Small intestine (tissue), 7 donors: ENCODE measurements at regions not wholly inside any gene's neighbourhood (a gene's known extent, or its start where the extent isn't known, plus 50 kb on each side); places are given as distances from the start of the nearest gene placed in this dataset.
"Not testable (repeated sequence)": the region's sequence is repeated elsewhere in the genome, so short reads cannot be mapped to it uniquely, and the experiment has no call there.

ENCODE experiments used
- DNase-seq, 2 donors: peaks; one replicate each; pipeline versions ENCODE4 v3.0.0 to v3.0.0-alpha.2; 2013
- FAIRE-seq: peaks from 2 replicates; lab custom pipeline; 2012; peaks lifted over from hg19 to GRCh38; lab: Jason Lieb, UNC
- H3K27ac ChIP-seq, 3 donors: one replicate each; pipeline ENCODE4 v1.5.1; 2013; ENCODE audit warnings: low read length in 2 of 3, mild to moderate bottlenecking in 2 of 3, control low read depth in 1 of 3, inconsistent platforms in 1 of 3, low read depth in 1 of 3, moderate library complexity in 1 of 3
- H3K27me3 ChIP-seq, 3 donors: one replicate each; pipeline ENCODE4 v1.6.1; 2013; ENCODE audit warnings: low read length in 3 of 3, inconsistent platforms in 1 of 3; ENCODE audit not compliant: control insufficient read depth in 3 of 3, insufficient read depth in 3 of 3
- H3K36me3 ChIP-seq, 3 donors: one replicate each; pipeline ENCODE4 v1.6.1; 2013; ENCODE audit warnings: low read length in 3 of 3, inconsistent platforms in 1 of 3, low read depth in 1 of 3, mild to moderate bottlenecking in 1 of 3, moderate library complexity in 1 of 3; ENCODE audit not compliant: control insufficient read depth in 3 of 3, insufficient read depth in 2 of 3
- H3K4me1 ChIP-seq, 3 donors: one replicate each; pipeline ENCODE4 v1.6.1; 2013; ENCODE audit warnings: low read length in 2 of 3, inconsistent platforms in 1 of 3, low read depth in 1 of 3, mild to moderate bottlenecking in 1 of 3, moderate library complexity in 1 of 3; ENCODE audit not compliant: control insufficient read depth in 3 of 3, insufficient read depth in 2 of 3
- H3K4me3 ChIP-seq, 3 donors: one replicate each; pipeline ENCODE4 v1.5.1; 2013; ENCODE audit warnings: low read length in 3 of 3, control low read depth in 1 of 3, inconsistent platforms in 1 of 3, low read depth in 1 of 3, mild to moderate bottlenecking in 1 of 3, moderate library complexity in 1 of 3
- H3K9me3 ChIP-seq, 2 donors: one replicate each; pipeline ENCODE4 v1.6.1; 2013; ENCODE audit warnings: low read depth in 1 of 2, low read length in 1 of 2; ENCODE audit not compliant: control insufficient read depth in 2 of 2, insufficient read depth in 1 of 2
- WGBS, 3 donors: extraction: QIAGEN DNeasy Blood & Tissue Kit; methylation state at CpG; one replicate each; pipeline ENCODE4 v1.1.7; 2013; 5-methylcytosine and 5-hydroxymethylcytosine counted together
- donor health status: healthy with polysubstance abuse.
- donor health status: control.
- donor health status: control.
- donor health status: Bipolar disorder and iron deficiency.
- donor health status: healthy.

GRCh38 chr13:52281387-52281786 lies 122.0 kb upstream of the NEK3 start:
- DNase-seq, H3K27ac ChIP-seq, H3K4me1 ChIP-seq, H3K36me3 ChIP-seq, H3K4me3 ChIP-seq, H3K9me3 ChIP-seq, H3K27me3 ChIP-seq, FAIRE-seq: not testable (repeated sequence)
- WGBS, 3 donors: 55 to 76% (median 55%) methylated on average over 2 of the region's 2 CpGs

GRCh38 chr13:52279408-52279807 lies 120.0 kb upstream of the NEK3 start:
- no CpG with 5 or more reads among the region's 1 CpG for WGBS, 3 donors
- H3K4me3 ChIP-seq, FAIRE-seq, H3K4me1 ChIP-seq, H3K36me3 ChIP-seq, H3K9me3 ChIP-seq, DNase-seq, H3K27ac ChIP-seq, H3K27me3 ChIP-seq: not testable (repeated sequence)

GRCh38 chr13:52254299-52254698 lies 94.9 kb upstream of the NEK3 start:
- not testable (repeated sequence) for H3K4me1 ChIP-seq, H3K4me3 ChIP-seq, H3K27me3 ChIP-seq, H3K9me3 ChIP-seq, H3K36me3 ChIP-seq, H3K27ac ChIP-seq, DNase-seq, FAIRE-seq
- WGBS, 3 donors: 96 to 97% (median 96%) methylated on average over 18 to 24 of the region's 24 CpGs

GRCh38 chr13:52240752-52241151 lies 81.4 kb upstream of the NEK3 start:
- WGBS, 3 donors: 75 to 85% (median 80%) methylated on average over 3 of the region's 3 CpGs

DNA sequence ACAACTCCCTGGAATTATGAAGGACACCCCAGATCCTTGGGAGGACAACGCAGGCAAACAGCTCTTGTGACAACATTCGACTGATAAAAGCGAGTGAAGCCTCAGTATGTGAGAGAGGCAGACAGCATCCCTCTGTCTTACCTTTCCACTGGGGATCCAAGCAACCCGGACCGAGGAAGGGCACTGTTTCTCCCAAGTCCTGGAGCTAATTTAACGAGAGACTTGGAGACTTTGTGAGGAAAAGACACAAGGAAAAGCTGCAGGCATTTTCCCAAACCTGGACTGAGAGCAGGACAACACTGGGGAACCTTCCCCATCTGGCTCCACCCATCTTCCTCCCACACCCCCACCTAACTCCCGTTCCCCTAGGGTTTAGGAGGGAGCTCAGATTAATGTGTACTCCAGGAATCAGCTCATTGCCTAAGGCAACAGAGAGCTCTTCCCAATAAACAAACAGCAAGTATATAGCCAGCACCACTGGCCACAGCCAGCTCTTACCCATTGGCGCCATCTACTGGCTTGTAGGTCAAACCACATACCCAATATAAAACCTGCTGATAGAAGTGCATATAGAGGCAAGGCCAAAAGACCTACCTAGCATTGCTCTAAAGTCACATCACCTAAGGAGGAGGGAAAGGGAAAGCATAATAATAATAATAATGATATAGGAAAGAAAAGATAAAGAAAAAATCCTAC lies 76.7 kb upstream of the NEK3 start:
- FAIRE-seq: not testable (repeated sequence)

More at GRCh38 chr13:52240752-52241151, 81.4 kb upstream of the NEK3 start:
- H3K9me3 ChIP-seq, FAIRE-seq, H3K4me1 ChIP-seq, H3K36me3 ChIP-seq, DNase-seq, H3K27me3 ChIP-seq, H3K27ac ChIP-seq, H3K4me3 ChIP-seq: not testable (repeated sequence)

DNA sequence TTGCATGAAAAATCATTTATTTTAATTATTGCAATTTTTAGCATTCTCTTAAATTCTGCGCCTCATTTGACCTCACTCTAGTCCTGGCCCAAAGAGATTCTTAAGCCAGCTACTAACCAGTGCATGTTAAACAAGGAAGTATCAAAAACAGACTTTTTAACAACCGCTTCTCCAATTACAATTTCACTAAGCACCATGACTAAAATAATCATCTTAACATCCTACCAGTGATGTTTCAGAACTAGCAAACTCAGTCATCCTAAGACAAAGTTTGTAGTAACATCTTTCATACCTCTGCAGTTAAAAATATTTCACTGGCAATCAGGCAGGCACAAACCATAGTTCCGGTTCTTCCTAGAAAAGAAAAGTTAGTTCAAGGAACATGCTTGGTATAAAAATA lies 75.5 kb upstream of the NEK3 start:
- FAIRE-seq: not testable (repeated sequence)

More for the DNA sequence above, 76.7 kb upstream of the NEK3 start:
- 0 to 8% (median 4%) methylated on average over 4 of the region's 8 CpGs for WGBS, 3 donors
- H3K27me3 ChIP-seq, H3K36me3 ChIP-seq, H3K27ac ChIP-seq, H3K9me3 ChIP-seq, H3K4me1 ChIP-seq, H3K4me3 ChIP-seq: not testable (repeated sequence)
- DNase-seq: peak; percentile 72 to 82

GRCh38 chr13:52223063-52223462 lies 63.7 kb upstream of the NEK3 start:
- peak; percentile 67 for FAIRE-seq
- 29 to 39% (median 31%) methylated on average over 1 of the region's 1 CpG for WGBS, 3 donors

More for the DNA sequence above, 75.5 kb upstream of the NEK3 start:
- not testable (repeated sequence) for H3K4me3 ChIP-seq, H3K27ac ChIP-seq, H3K4me1 ChIP-seq, H3K36me3 ChIP-seq, H3K9me3 ChIP-seq, DNase-seq, H3K27me3 ChIP-seq
- 81 to 96% (median 92%) methylated on average over 2 of the region's 3 CpGs for WGBS, 3 donors

GRCh38 chr13:52213920-52214319 lies 54.5 kb upstream of the NEK3 start:
- not testable (repeated sequence) for FAIRE-seq, H3K4me3 ChIP-seq, H3K27ac ChIP-seq, H3K4me1 ChIP-seq, H3K27me3 ChIP-seq, DNase-seq, H3K36me3 ChIP-seq, H3K9me3 ChIP-seq
- WGBS, 3 donors: 78 to 88% (median 82%) methylated on average over 1 of the region's 1 CpG

More at GRCh38 chr13:52223063-52223462, 63.7 kb upstream of the NEK3 start:
- not testable (repeated sequence) for H3K9me3 ChIP-seq, H3K4me3 ChIP-seq, H3K36me3 ChIP-seq, DNase-seq, H3K4me1 ChIP-seq, H3K27ac ChIP-seq, H3K27me3 ChIP-seq

DNA sequence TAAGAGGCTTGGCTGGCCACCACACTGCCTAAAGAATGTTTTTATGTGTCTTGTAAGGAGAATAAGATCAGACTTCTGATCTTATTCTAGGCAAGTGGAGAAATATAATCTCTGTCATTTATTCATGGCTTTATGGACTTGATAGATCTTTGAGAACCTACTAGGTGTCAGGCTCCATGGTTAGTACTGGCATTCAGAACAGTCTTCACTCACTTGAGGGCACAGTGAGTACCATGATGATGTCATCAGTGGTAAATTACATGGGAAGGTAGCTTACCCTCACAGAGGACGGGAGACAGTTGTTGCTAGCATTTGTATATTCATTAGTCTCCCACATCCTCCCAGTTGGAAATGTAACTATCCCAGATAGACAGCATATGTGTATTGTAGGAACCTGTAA lies 53.5 kb upstream of the NEK3 start:
- not testable (repeated sequence) for H3K4me3 ChIP-seq, H3K4me1 ChIP-seq, FAIRE-seq, DNase-seq, H3K27ac ChIP-seq, H3K9me3 ChIP-seq, H3K27me3 ChIP-seq, H3K36me3 ChIP-seq
- 38 to 60% (median 57%) methylated on average over 1 of the region's 1 CpG for WGBS, 3 donors
